Mesendoderm (in vitro differentiated cells): ENCODE measurements at regions not wholly inside any gene's neighbourhood (a gene's known extent, or its start where the extent isn't known, plus 50 kb on each side); places are given as distances from the start of the nearest gene placed in this dataset.

ENCODE experiments used
- DNase-seq: peaks from one replicate; pipeline ENCODE4 v3.0.0; 2013
- H2AK5ac ChIP-seq: 2 replicates; pipeline ENCODE4 v1.6.1; 2013; ENCODE audit warnings: low read length, inconsistent platforms
- H2BK120ac ChIP-seq: 2 replicates; pipeline ENCODE4 v1.6.1; 2013; ENCODE audit warnings: low read depth, mild to moderate bottlenecking, low read length, moderate library complexity, mixed read lengths
- H2BK15ac ChIP-seq: replicated peaks from 2 replicates; pipeline ENCODE4 v1.6.1; 2013; ENCODE audit warnings: low read depth, mild to moderate bottlenecking, moderate library complexity
- H2BK5ac ChIP-seq: 2 replicates; pipeline ENCODE4 v1.6.1; 2013; ENCODE audit warnings: low read length, inconsistent platforms
- H3K18ac ChIP-seq: 2 replicates; pipeline ENCODE4 v1.6.1; 2013; ENCODE audit warnings: mild to moderate bottlenecking, low read length, mixed read lengths
- H3K23ac ChIP-seq: one replicate; pipeline ENCODE4 v1.6.1; 2013; ENCODE audit warnings: low read length
- H3K27ac ChIP-seq: 2 replicates; pipeline ENCODE4 v1.5.1; 2013; ENCODE audit warnings: low read depth, mild to moderate bottlenecking, inconsistent platforms, low read length, moderate library complexity
- H3K27me3 ChIP-seq: 2 replicates; pipeline ENCODE4 v1.6.1; 2013; ENCODE audit warnings: low read length, control low read depth, mild to moderate bottlenecking, inconsistent platforms; ENCODE audit not compliant: insufficient read depth, poor library complexity
- H3K36me3 ChIP-seq: 2 replicates; pipeline ENCODE4 v1.6.1; 2013; ENCODE audit warnings: low read length, inconsistent platforms; ENCODE audit not compliant: control insufficient read depth, insufficient read depth
- H3K4ac ChIP-seq: one replicate; pipeline ENCODE4 v1.6.1; 2013; ENCODE audit warnings: low read depth, mild to moderate bottlenecking, low read length, moderate library complexity
- H3K4me1 ChIP-seq: 2 replicates; pipeline ENCODE4 v1.6.1; 2013; ENCODE audit warnings: low read depth, low read length, inconsistent platforms; ENCODE audit not compliant: control insufficient read depth
- H3K4me2 ChIP-seq: 2 replicates; pipeline ENCODE4 v1.6.1; 2013; ENCODE audit warnings: low read length
- H3K4me3 ChIP-seq: 2 replicates; pipeline ENCODE4 v1.5.1; 2013; ENCODE audit warnings: mild to moderate bottlenecking, low read length
- H3K56ac ChIP-seq: one replicate; pipeline ENCODE4 v1.6.1; 2013; ENCODE audit warnings: low read length
- H3K79me1 ChIP-seq: 2 replicates; pipeline ENCODE4 v1.6.1; 2013; ENCODE audit warnings: low read length, inconsistent platforms
- H3K79me2 ChIP-seq: 2 replicates; pipeline ENCODE4 v1.6.1; 2013; ENCODE audit warnings: mild to moderate bottlenecking, low read length; ENCODE audit not compliant: control insufficient read depth, insufficient read depth
- H3K9ac ChIP-seq: 2 replicates; pipeline ENCODE4 v1.6.1; 2013; ENCODE audit warnings: low read length, inconsistent platforms
- H4K5ac ChIP-seq: one replicate; pipeline ENCODE4 v1.6.1; 2013; ENCODE audit warnings: low read length
- H4K8ac ChIP-seq: one replicate; pipeline ENCODE4 v1.6.1; 2013; ENCODE audit warnings: low read depth, mild to moderate bottlenecking, control low read depth, low read length, moderate library complexity
- WGBS: extraction: QIAGEN DNeasy Blood & Tissue Kit; methylation state at CpG from one replicate; pipeline ENCODE4 v1.1.7; 2013; ENCODE audit warnings: low lambda C conversion rate, missing lambda C conversion rate; ENCODE audit not compliant: insufficient coverage; ENCODE audit errors: extremely low coverage; 5-methylcytosine and 5-hydroxymethylcytosine counted together

- DNase-seq: no peak
- Histone ChIP-seq H3K9ac (no peak overlapping the region), H3K4me2 (no peak overlapping the region), H3K18ac (no peak overlapping the region), H2BK15ac (no peak overlapping the region), H3K23ac (no peak overlapping the region), H3K79me1 (no peaks in the 10 kb centered on the region), H3K56ac (no peak overlapping the region), H3K4me3 (no peak overlapping the region), H4K5ac (no peak overlapping the region), H3K27me3 (no peaks in the 10 kb centered on the region), H3K4ac (no peak overlapping the region), H3K4me1 (no peaks in the 10 kb centered on the region), H2AK5ac (no peak overlapping the region), H2BK120ac (no peak overlapping the region), H3K36me3 (no peaks in the 10 kb centered on the region), H3K27ac (no peak overlapping the region), H4K8ac (no peak overlapping the region), H2BK5ac (no peak overlapping the region), H3K79me2 (no peaks in the 10 kb centered on the region)
- no CpG with 5 or more reads among the region's 2 CpGs for WGBS
Observed at GRCh38 chr16:54712866-54713265, 217.8 kb upstream of the IRX5 start.

- H3K36me3 ChIP-seq: no peaks in the 10 kb centered on the region
- H3K4me1 ChIP-seq: no peaks in the 10 kb centered on the region
- no peak overlapping the region for H4K8ac ChIP-seq
- H3K79me2 ChIP-seq: no peaks in the 10 kb centered on the region
- H3K4me2 ChIP-seq: no peak overlapping the region
- no peak overlapping the region for H3K4me3 ChIP-seq
- no peak for DNase-seq
- no peak overlapping the region for H3K27ac ChIP-seq
- H3K27me3 ChIP-seq: no peaks in the 10 kb centered on the region
- H2AK5ac ChIP-seq: no peak overlapping the region
- no peak overlapping the region for H3K56ac ChIP-seq
- H3K23ac ChIP-seq: no peak overlapping the region
- H3K9ac ChIP-seq: no peak overlapping the region
- H3K79me1 ChIP-seq: no peaks in the 10 kb centered on the region
- no CpG with 5 or more reads among the region's 2 CpGs for WGBS
- H3K4ac ChIP-seq: no peak overlapping the region
- no peak overlapping the region for H2BK5ac ChIP-seq
- H2BK120ac ChIP-seq: no peak overlapping the region
- H3K18ac ChIP-seq: no peak overlapping the region
- no peak overlapping the region for H2BK15ac ChIP-seq
- H4K5ac ChIP-seq: no peak overlapping the region
Observed at GRCh38 chr16:54707813-54708212, 222.9 kb upstream of the IRX5 start.

- Histone ChIP-seq H4K5ac (no peak overlapping the region), H3K79me2 (no peaks in the 10 kb centered on the region), H3K56ac (no peak overlapping the region), H3K27me3 (no peaks in the 10 kb centered on the region), H3K27ac (no peak overlapping the region), H3K4me1 (no peaks in the 10 kb centered on the region), H2BK5ac (no peak overlapping the region), H2BK120ac (no peak overlapping the region), H3K4me3 (no peak overlapping the region), H3K4ac (no peak overlapping the region), H3K4me2 (no peak overlapping the region), H4K8ac (no peak overlapping the region), H3K9ac (no peak overlapping the region), H3K18ac (no peak overlapping the region), H3K23ac (no peak overlapping the region), H2AK5ac (no peak overlapping the region), H3K79me1 (no peaks in the 10 kb centered on the region), H3K36me3 (no peaks in the 10 kb centered on the region), H2BK15ac (no peak overlapping the region)
- DNase-seq: no peak
- WGBS: no CpG with 5 or more reads among the region's 2 CpGs
Observed at GRCh38 chr16:54706406-54706805, 224.3 kb upstream of the IRX5 start.

GRCh38 chr16:54703339-54703738, 227.3 kb upstream of the IRX5 start:
- no CpG with 5 or more reads among the region's 9 CpGs for WGBS
- Histone ChIP-seq H2AK5ac (no peak overlapping the region), H2BK120ac (no peak overlapping the region), H4K8ac (no peak overlapping the region), H2BK5ac (no peak overlapping the region), H3K18ac (no peak overlapping the region), H2BK15ac (no peak overlapping the region), H3K23ac (no peak overlapping the region), H3K4me1 (no peaks in the 10 kb centered on the region), H3K9ac (no peak overlapping the region), H3K79me1 (no peaks in the 10 kb centered on the region), H4K5ac (no peak overlapping the region), H3K4me3 (no peak overlapping the region), H3K79me2 (no peaks in the 10 kb centered on the region), H3K27ac (no peak overlapping the region), H3K56ac (no peak overlapping the region), H3K36me3 (no peaks in the 10 kb centered on the region), H3K4ac (no peak overlapping the region), H3K4me2 (no peak overlapping the region), H3K27me3 (no peaks in the 10 kb centered on the region)
- no peak for DNase-seq

GRCh38 chr16:54699656-54700055, 231.0 kb upstream of the IRX5 start:
- H3K36me3 ChIP-seq: no peaks in the 10 kb centered on the region
- no CpG with 5 or more reads among the region's 6 CpGs for WGBS

GRCh38 chr16:54697677-54698076, 233.0 kb upstream of the IRX5 start:
- no peak for DNase-seq

More at GRCh38 chr16:54699656-54700055, 231.0 kb upstream of the IRX5 start:
- no peaks in the 10 kb centered on the region for H3K79me2 ChIP-seq
- no peak overlapping the region for H3K4me3 ChIP-seq
- H3K79me1 ChIP-seq: no peaks in the 10 kb centered on the region
- H4K8ac ChIP-seq: no peak overlapping the region
- DNase-seq: no peak
- no peak overlapping the region for H2AK5ac ChIP-seq
- H3K9ac ChIP-seq: no peak overlapping the region
- no peaks in the 10 kb centered on the region for H3K27me3 ChIP-seq
- H3K27ac ChIP-seq: no peak overlapping the region
- H2BK120ac ChIP-seq: no peak overlapping the region
- H3K56ac ChIP-seq: no peak overlapping the region
- no peak overlapping the region for H3K4ac ChIP-seq
- no peak overlapping the region for H2BK5ac ChIP-seq
- no peak overlapping the region for H2BK15ac ChIP-seq
- no peak overlapping the region for H3K23ac ChIP-seq
- H4K5ac ChIP-seq: no peak overlapping the region
- H3K18ac ChIP-seq: no peak overlapping the region
- H3K4me2 ChIP-seq: no peak overlapping the region
- no peaks in the 10 kb centered on the region for H3K4me1 ChIP-seq

More at GRCh38 chr16:54697677-54698076, 233.0 kb upstream of the IRX5 start:
- no peak overlapping the region for H3K4ac ChIP-seq
- no peak overlapping the region for H3K9ac ChIP-seq
- no peak overlapping the region for H3K4me3 ChIP-seq
- WGBS: no CpG with 5 or more reads among the region's 8 CpGs
- no peaks in the 10 kb centered on the region for H3K27me3 ChIP-seq
- no peaks in the 10 kb centered on the region for H3K79me2 ChIP-seq
- no peak overlapping the region for H3K18ac ChIP-seq
- H3K36me3 ChIP-seq: no peaks in the 10 kb centered on the region
- no peak overlapping the region for H4K8ac ChIP-seq
- no peak overlapping the region for H3K27ac ChIP-seq
- H4K5ac ChIP-seq: no peak overlapping the region
- H2BK5ac ChIP-seq: no peak overlapping the region
- no peak overlapping the region for H2AK5ac ChIP-seq
- H2BK120ac ChIP-seq: no peak overlapping the region
- H3K4me1 ChIP-seq: no peaks in the 10 kb centered on the region
- no peak overlapping the region for H3K23ac ChIP-seq
- H3K56ac ChIP-seq: no peak overlapping the region
- H2BK15ac ChIP-seq: no peak overlapping the region
- no peak overlapping the region for H3K4me2 ChIP-seq
- no peaks in the 10 kb centered on the region for H3K79me1 ChIP-seq
